NT2/D1 (cell line): ENCODE measurements at regions not wholly inside any gene's neighbourhood (a gene's known extent, or its start where the extent isn't known, plus 50 kb on each side); places are given as distances from the start of the nearest gene placed in this dataset.

Source experiments
- SUZ12 ChIP-seq: IDR thresholded peaks from 2 replicates; pipeline ENCODE4 v1.6.1; 2011; ENCODE audit not compliant: insufficient read length, insufficient read depth; ENCODE audit errors: extremely low read depth
- YY1 ChIP-seq: IDR thresholded peaks from 2 replicates; pipeline ENCODE4 v1.6.1; 2011; ENCODE audit not compliant: insufficient read length, insufficient read depth

DNA sequence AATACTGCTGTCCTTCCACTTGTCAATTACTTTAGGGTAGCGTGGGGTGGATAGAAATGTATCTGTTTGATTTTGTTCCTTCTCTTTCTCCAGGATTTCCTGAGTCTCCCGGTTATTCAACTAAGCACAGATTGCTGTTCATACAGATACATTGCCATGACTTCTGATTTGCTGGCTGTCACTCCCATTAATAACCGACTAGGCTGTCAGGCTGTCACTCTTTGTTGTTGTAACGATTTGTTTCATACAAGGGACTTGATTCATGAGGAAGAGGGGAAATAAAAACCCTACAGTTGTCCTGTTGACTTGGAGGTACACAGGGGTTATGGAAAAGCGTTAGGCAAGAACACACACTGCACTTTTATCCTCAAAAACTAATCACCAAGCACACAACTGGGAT is 302.7 kb upstream of the SMIM21 start:
- no peak for TF ChIP-seq YY1
- TF ChIP-seq SUZ12, result no peak
